Stimulated activated naive B cell treated with anti-CD40 and anti-IgM and Interleukin-4, amounts not matched to agents 10 μg/mL and 1 μg/mL and 100 μg/mL, for 72 hours (primary cell): ENCODE measurements at regions not wholly inside any gene's neighbourhood (a gene's known extent, or its start where the extent isn't known, plus 50 kb on each side); places are given as distances from the start of the nearest gene placed in this dataset.
"Not testable (repeated sequence)": the region's sequence is repeated elsewhere in the genome, so short reads cannot be mapped to it uniquely, and the experiment has no call there.

ENCODE experiments used
- ATAC-seq, 2 donors: fragments of 150-1000 bp; cut with Tn5 transposase; replicated peaks; 2 replicates each; pipeline ENCODE4 v1.10.0; 2021; ENCODE audit warnings: moderate library complexity in 1 of 2
- DNase-seq: peaks from one replicate; pipeline ENCODE4 v3.0.0; 2021
- H3K27ac Mint-ChIP-seq: one replicate; pipeline ENCODE4 v1.8.0; 2022; ENCODE audit warnings: mild to moderate bottlenecking, mixed read lengths
- H3K27me3 Mint-ChIP-seq, 2 donors: one replicate each; pipeline ENCODE4 v1.8.0; 2022; ENCODE audit warnings: mixed read lengths in 2 of 2
- H3K36me3 Mint-ChIP-seq, 2 donors: one replicate each; pipeline ENCODE4 v1.8.0; 2022; ENCODE audit warnings: mixed read lengths in 2 of 2, mild to moderate bottlenecking in 1 of 2
- H3K4me1 Mint-ChIP-seq, 2 donors: one replicate each; pipeline ENCODE4 v1.8.0; 2022; ENCODE audit warnings: mixed read lengths in 2 of 2, mild to moderate bottlenecking in 1 of 2
- H3K4me3 Mint-ChIP-seq, 2 donors: one replicate each; pipeline ENCODE4 v1.8.0; 2022; ENCODE audit warnings: mild to moderate bottlenecking in 2 of 2, mixed read lengths in 2 of 2, moderate library complexity in 1 of 2
- H3K9me3 Mint-ChIP-seq, 2 donors: one replicate each; pipeline ENCODE4 v1.8.0; 2022; ENCODE audit warnings: mixed read lengths in 2 of 2, mild to moderate bottlenecking in 1 of 2

- H3K9me3 Mint-ChIP-seq = peaks cover 3 to 9% of the 10 kb centered on the region in 2 donors
- ATAC-seq (peak; percentile 96 to 98), DNase-seq (peak; percentile 78)
- H3K4me3 Mint-ChIP-seq = peak overlapping the region; percentile 27 to 53
- peaks cover 7% of the 10 kb centered on the region in 2 donors for H3K36me3 Mint-ChIP-seq
- H3K27ac Mint-ChIP-seq = peak overlapping the region; percentile 82
- peaks cover 48 to 69% of the 10 kb centered on the region in 2 donors for H3K4me1 Mint-ChIP-seq
- H3K27me3 Mint-ChIP-seq = no peaks in the 10 kb centered on the region
These were observed 145.5 kb upstream of the MAP3K1 start for GRCh38 chr5:56669534-56670483.

GRCh38 chr5:56668996-56669395, 146.4 kb upstream of the MAP3K1 start:
- Mint-ChIP-seq H3K4me3 (no peak overlapping the region), H3K27ac (no peak overlapping the region), H3K36me3 (peaks cover 7% of the 10 kb centered on the region in 2 donors), H3K27me3 (no peaks in the 10 kb centered on the region), H3K4me1 (peaks cover 46 to 69% of the 10 kb centered on the region in 2 donors), H3K9me3 (peaks cover 0 to 11% of the 10 kb centered on the region in 2 donors)
- DNase-seq (no peak), ATAC-seq (no peak)

- Mint-ChIP-seq H3K27me3 (no peaks in the 10 kb centered on the region), H3K4me1 (peaks cover 36 to 57% of the 10 kb centered on the region in 2 donors), H3K4me3 (no peak overlapping the region), H3K36me3 (peaks cover 4 to 7% of the 10 kb centered on the region in 2 donors), H3K27ac (no peak overlapping the region), H3K9me3 (peaks cover 0 to 11% of the 10 kb centered on the region in 2 donors)
- no peak for DNase-seq
- no peak for ATAC-seq
These were observed 147.7 kb upstream of the MAP3K1 start for GRCh38 chr5:56667692-56668091.

GRCh38 chr5:56666901-56667300, 148.4 kb upstream of the MAP3K1 start:
- peaks cover 32 to 52% of the 10 kb centered on the region in 2 donors for H3K4me1 Mint-ChIP-seq
- no peak overlapping the region for H3K4me3 Mint-ChIP-seq
- DNase-seq (no peak), ATAC-seq (no peak)
- H3K27ac Mint-ChIP-seq = peak overlapping the region; percentile 26
- H3K27me3 Mint-ChIP-seq = no peaks in the 10 kb centered on the region
- peaks cover 0 to 11% of the 10 kb centered on the region in 2 donors for H3K9me3 Mint-ChIP-seq
- peaks cover 4 to 7% of the 10 kb centered on the region in 2 donors for H3K36me3 Mint-ChIP-seq

- Mint-ChIP-seq H3K4me1 (peaks cover 26 to 52% of the 10 kb centered on the region in 2 donors), H3K9me3 (peaks cover 0 to 11% of the 10 kb centered on the region in 2 donors)
- H3K36me3 Mint-ChIP-seq, H3K27me3 Mint-ChIP-seq, H3K27ac Mint-ChIP-seq, H3K4me3 Mint-ChIP-seq, DNase-seq, ATAC-seq: not testable (repeated sequence)
These were observed 150.2 kb upstream of the MAP3K1 start for GRCh38 chr5:56665117-56665516.

GRCh38 chr5:56664025-56664424, 151.3 kb upstream of the MAP3K1 start:
- no peak overlapping the region for H3K4me3 Mint-ChIP-seq
- H3K36me3 Mint-ChIP-seq = peaks cover 4 to 7% of the 10 kb centered on the region in 2 donors
- no peak overlapping the region for H3K27ac Mint-ChIP-seq
- ATAC-seq (no peak), DNase-seq (no peak)
- peaks cover 0 to 10% of the 10 kb centered on the region in 2 donors for H3K9me3 Mint-ChIP-seq
- H3K27me3 Mint-ChIP-seq = no peaks in the 10 kb centered on the region
- H3K4me1 Mint-ChIP-seq = peaks cover 23 to 52% of the 10 kb centered on the region in 2 donors

GRCh38 chr5:56663523-56663922, 151.8 kb upstream of the MAP3K1 start:
- Mint-ChIP-seq H3K27ac (no peak overlapping the region), H3K4me3 (no peak overlapping the region), H3K4me1 (peaks cover 24 to 52% of the 10 kb centered on the region in 2 donors), H3K9me3 (peaks cover 0 to 10% of the 10 kb centered on the region in 2 donors), H3K36me3 (peaks cover 4 to 7% of the 10 kb centered on the region in 2 donors), H3K27me3 (no peaks in the 10 kb centered on the region)
- DNase-seq (no peak), ATAC-seq (no peak)

- Mint-ChIP-seq H3K9me3 (peaks cover 0 to 10% of the 10 kb centered on the region in 2 donors), H3K36me3 (peaks cover 4 to 7% of the 10 kb centered on the region in 2 donors), H3K27ac (no peak overlapping the region), H3K4me1 (peaks cover 25 to 52% of the 10 kb centered on the region in 2 donors), H3K4me3 (no peak overlapping the region), H3K27me3 (no peaks in the 10 kb centered on the region)
- DNase-seq (no peak), ATAC-seq (no peak)
These were observed 152.5 kb upstream of the MAP3K1 start for GRCh38 chr5:56662893-56663292.

- H3K27ac Mint-ChIP-seq = no peak overlapping the region
- no peak overlapping the region for H3K4me3 Mint-ChIP-seq
- DNase-seq (no peak), ATAC-seq (no peak)
- H3K9me3 Mint-ChIP-seq = peaks cover 0 to 4% of the 10 kb centered on the region in 2 donors
- H3K36me3 Mint-ChIP-seq = no peaks in the 10 kb centered on the region
- no peaks in the 10 kb centered on the region for H3K27me3 Mint-ChIP-seq
- peaks cover 18 to 44% of the 10 kb centered on the region in 2 donors for H3K4me1 Mint-ChIP-seq
These were observed 155.4 kb upstream of the MAP3K1 start for GRCh38 chr5:56659971-56660370.

- no peak overlapping the region for H3K4me3 Mint-ChIP-seq
- no peaks in the 10 kb centered on the region for H3K27me3 Mint-ChIP-seq
- ATAC-seq (no peak), DNase-seq (no peak)
- H3K9me3 Mint-ChIP-seq = no peaks in the 10 kb centered on the region
- H3K36me3 Mint-ChIP-seq = no peaks in the 10 kb centered on the region
- peaks cover 16 to 42% of the 10 kb centered on the region in 2 donors for H3K4me1 Mint-ChIP-seq
- H3K27ac Mint-ChIP-seq = no peak overlapping the region
These were observed 156.4 kb upstream of the MAP3K1 start for GRCh38 chr5:56658972-56659371.

GRCh38 chr5:56656846-56657726, 158.3 kb upstream of the MAP3K1 start:
- peak; percentile 57 to 80 for ATAC-seq
- Mint-ChIP-seq H3K4me1 (peaks cover 17 to 42% of the 10 kb centered on the region in 2 donors), H3K27ac (no peak overlapping the region), H3K27me3 (no peaks in the 10 kb centered on the region), H3K4me3 (no peak overlapping the region), H3K36me3 (no peaks in the 10 kb centered on the region), H3K9me3 (no peaks in the 10 kb centered on the region)
- no peak for DNase-seq

GRCh38 chr5:56651893-56652292, 163.5 kb upstream of the MAP3K1 start:
- ATAC-seq = no peak
- DNase-seq = no peak
- Mint-ChIP-seq H3K9me3 (no peaks in the 10 kb centered on the region), H3K27me3 (no peaks in the 10 kb centered on the region), H3K4me3 (no peak overlapping the region), H3K36me3 (no peaks in the 10 kb centered on the region), H3K27ac (no peak overlapping the region), H3K4me1 (peaks cover 8 to 27% of the 10 kb centered on the region in 2 donors)

- Mint-ChIP-seq H3K27me3 (no peaks in the 10 kb centered on the region), H3K9me3 (no peaks in the 10 kb centered on the region), H3K4me3 (no peak overlapping the region), H3K4me1 (peaks cover 10 to 26% of the 10 kb centered on the region in 2 donors), H3K27ac (no peak overlapping the region), H3K36me3 (no peaks in the 10 kb centered on the region)
- ATAC-seq (no peak), DNase-seq (no peak)
These were observed 165.0 kb upstream of the MAP3K1 start for GRCh38 chr5:56650386-56650785.

GRCh38 chr5:56649569-56649968, 165.8 kb upstream of the MAP3K1 start:
- no peak for ATAC-seq
- H3K4me3 Mint-ChIP-seq = no peak overlapping the region
- no peaks in the 10 kb centered on the region for H3K36me3 Mint-ChIP-seq

More at GRCh38 chr5:56649569-56649968, 165.8 kb upstream of the MAP3K1 start:
- H3K27ac Mint-ChIP-seq = no peak overlapping the region
- H3K4me1 Mint-ChIP-seq = peaks cover 11 to 26% of the 10 kb centered on the region in 2 donors
- H3K27me3 Mint-ChIP-seq = no peaks in the 10 kb centered on the region
- no peaks in the 10 kb centered on the region for H3K9me3 Mint-ChIP-seq
- no peak for DNase-seq
